H1 (cell line): ENCODE measurements at regions not wholly inside any gene's neighbourhood (a gene's known extent, or its start where the extent isn't known, plus 50 kb on each side); places are given as distances from the start of the nearest gene placed in this dataset.

Source experiments
- CTCF ChIA-PET: fragments of 300-600 bp; sonication (Branson Sonifier 250); formaldehyde crosslinking; loops from one replicate; lab custom pipeline; 2021; ENCODE audit not compliant: partially characterized antibody; lab: Charles Lee
- POLR2A ChIA-PET: fragments of 300-600 bp; sonication (Branson Sonifier 250); formaldehyde crosslinking; loops from one replicate; lab custom pipeline; 2021; ENCODE audit warnings: inconsistent platforms; ENCODE audit not compliant: partially characterized antibody; lab: Charles Lee
- DNase-seq, 2 experiments: peaks; one replicate each; pipeline versions ENCODE4 v3.0.0 to v3.0.0-alpha.2; 2010 to 2022; ENCODE audit warnings: low spot score in 2 of 2, low read depth in 1 of 2, mixed read lengths in 1 of 2
- FAIRE-seq: peaks from 2 replicates; lab custom pipeline; 2011; peaks lifted over from hg19 to GRCh38; lab: Jason Lieb, UNC
- H2AFZ ChIP-seq: 2 replicates; pipeline ENCODE4 v1.8.1; 2012; ENCODE audit warnings: low read length, inconsistent platforms
- H2AK5ac ChIP-seq: 2 replicates; pipeline ENCODE4 v1.6.1; 2013; ENCODE audit warnings: low read depth, low read length
- H2BK120ac ChIP-seq: replicated peaks from 2 replicates; pipeline ENCODE3; 2013; ENCODE audit warnings: low read depth, low read length, inconsistent platforms
- H2BK12ac ChIP-seq: 2 replicates; pipeline ENCODE4 v1.6.1; 2013; ENCODE audit warnings: low read depth, low read length
- H2BK15ac ChIP-seq: 2 replicates; pipeline ENCODE4 v1.6.1; 2013; ENCODE audit warnings: low read length
- H2BK20ac ChIP-seq: 2 replicates; pipeline ENCODE4 v1.6.1; 2013; ENCODE audit warnings: low read length
- H2BK5ac ChIP-seq: 2 replicates; pipeline ENCODE4 v1.6.1; 2013; ENCODE audit warnings: low read depth, low read length
- H3K14ac ChIP-seq: 2 replicates; pipeline ENCODE4 v1.6.1; 2013; ENCODE audit warnings: inconsistent platforms; ENCODE audit not compliant: insufficient read length
- H3K18ac ChIP-seq: 2 replicates; pipeline ENCODE4 v1.6.1; 2013; ENCODE audit warnings: low read length; ENCODE audit errors: extremely low read depth
- H3K23ac ChIP-seq: 2 replicates; pipeline ENCODE4 v1.6.1; 2013; ENCODE audit warnings: inconsistent platforms; ENCODE audit not compliant: insufficient read length
- H3K23me2 ChIP-seq: 2 replicates; pipeline ENCODE4 v1.6.1; 2013; ENCODE audit warnings: low read depth, low read length
- H3K27ac ChIP-seq: 2 replicates; pipeline ENCODE4 v1.6.1; 2011; ENCODE audit warnings: low read depth, low read length, inconsistent platforms
- H3K27me3 ChIP-seq, 4 experiments: replicated peaks in 1 of 4; 1 replicate in 1 of 4; 2 replicates in 3 of 4; pipeline versions ENCODE4 v1.6.1 to v1.8.1; 2011 to 2013; ENCODE audit warnings: low read length in 3 of 4, mild to moderate bottlenecking in 3 of 4, inconsistent platforms in 2 of 4, mixed read lengths in 2 of 4, moderate library complexity in 1 of 4; ENCODE audit not compliant: control insufficient read depth in 3 of 4, insufficient read depth in 3 of 4; ENCODE audit errors: extremely low read depth in 1 of 4
- H3K36me3 ChIP-seq, 4 experiments: 2 replicates each; pipeline versions ENCODE4 v1.6.1 to v1.8.1; 2011 to 2013; ENCODE audit warnings: mild to moderate bottlenecking in 4 of 4, low read length in 3 of 4, moderate library complexity in 2 of 4, control low read depth in 1 of 4, inconsistent platforms in 1 of 4; ENCODE audit not compliant: insufficient read depth in 4 of 4, control insufficient read depth in 2 of 4
- H3K4ac ChIP-seq: replicated peaks from 2 replicates; pipeline ENCODE3; 2013; ENCODE audit warnings: low read length, low read depth, mixed read lengths, inconsistent platforms; ENCODE audit not compliant: insufficient read length
- H3K4me1 ChIP-seq, 4 experiments: replicated peaks in 1 of 4; 1 replicate in 1 of 4; 2 replicates in 3 of 4; pipeline versions ENCODE4 v1.6.1 to v1.8.1; 2011 to 2013; ENCODE audit warnings: low read length in 3 of 4, inconsistent platforms in 2 of 4, mixed read lengths in 1 of 4; ENCODE audit not compliant: insufficient read depth in 4 of 4, control insufficient read depth in 3 of 4
- H3K4me2 ChIP-seq, 2 experiments: 2 replicates each; pipeline versions ENCODE4 v1.6.1 to v1.8.1; 2011 to 2013; ENCODE audit warnings: low read depth in 2 of 2, low read length in 2 of 2, control low read depth in 1 of 2, inconsistent platforms in 1 of 2, mild to moderate bottlenecking in 1 of 2; ENCODE audit not compliant: insufficient read depth in 1 of 2
- H3K4me3 ChIP-seq, 4 experiments: fragments of 200-600, 300-600 bp in 1 of 4; sonication (generic), shearing (Covaris generic), sonication (Bioruptor Twin) in 1 of 4; 2 replicates each; pipeline versions ENCODE4 v1.5.1 to v1.8.1; 2011 to 2016; ENCODE audit warnings: low read length in 4 of 4, low read depth in 3 of 4, control low read depth in 2 of 4, inconsistent platforms in 2 of 4, mild to moderate bottlenecking in 2 of 4, mixed read lengths in 1 of 4, moderate library complexity in 1 of 4; ENCODE audit not compliant: insufficient read depth in 2 of 4; ENCODE audit errors: extremely low read depth in 1 of 4
- H3K56ac ChIP-seq: replicated peaks from 2 replicates; pipeline ENCODE3; 2013; ENCODE audit warnings: low read depth, mild to moderate bottlenecking, mixed read lengths, low read length, inconsistent platforms; ENCODE audit not compliant: insufficient read length
- H3K79me1 ChIP-seq: 2 replicates; pipeline ENCODE4 v1.6.1; 2013; ENCODE audit warnings: low read depth, low read length, control low read depth
- H3K79me2 ChIP-seq, 2 experiments: 2 replicates each; pipeline versions ENCODE4 v1.6.1 to v1.8.1; 2012 to 2013; ENCODE audit warnings: low read length in 2 of 2, mild to moderate bottlenecking in 2 of 2, inconsistent platforms in 1 of 2; ENCODE audit not compliant: insufficient read depth in 2 of 2, control insufficient read depth in 1 of 2
- H3K9ac ChIP-seq, 4 experiments: replicated peaks in 1 of 4; 1 replicate in 1 of 4; 2 replicates in 3 of 4; pipeline versions ENCODE4 v1.6.1 to v1.8.1; 2011 to 2013; ENCODE audit warnings: low read depth in 3 of 4, low read length in 3 of 4, control low read depth in 2 of 4, mild to moderate bottlenecking in 2 of 4, moderate library complexity in 2 of 4, inconsistent platforms in 1 of 4; ENCODE audit errors: extremely low read depth in 1 of 4
- H3K9me3 ChIP-seq, 2 experiments: 2 replicates each; pipeline versions ENCODE4 v1.6.1 to v1.8.1; 2012 to 2013; ENCODE audit warnings: mild to moderate bottlenecking in 2 of 2, moderate library complexity in 2 of 2, control low read depth in 1 of 2, inconsistent platforms in 1 of 2, low read depth in 1 of 2, low read length in 1 of 2, mixed read lengths in 1 of 2; ENCODE audit not compliant: insufficient read depth in 2 of 2
- H4K20me1 ChIP-seq, 2 experiments: replicated peaks in 1 of 2; 2 replicates each; pipeline versions ENCODE3 to v1.8.1; 2011 to 2013; ENCODE audit warnings: inconsistent platforms in 2 of 2, low read length in 2 of 2, mild to moderate bottlenecking in 1 of 2; ENCODE audit not compliant: insufficient read depth in 2 of 2, control insufficient read depth in 1 of 2
- H4K5ac ChIP-seq: 2 replicates; pipeline ENCODE4 v1.6.1; 2013; ENCODE audit warnings: low read length, low read depth, mixed read lengths, inconsistent platforms; ENCODE audit not compliant: insufficient read length
- H4K8ac ChIP-seq: 2 replicates; pipeline ENCODE4 v1.8.0; 2013; ENCODE audit warnings: mild to moderate bottlenecking, moderate library complexity, low read length, inconsistent platforms; ENCODE audit not compliant: insufficient read depth; ENCODE audit errors: extremely low read depth
- H4K91ac ChIP-seq: replicated peaks from 2 replicates; pipeline ENCODE3; 2013; ENCODE audit warnings: low read length, mixed read lengths, inconsistent platforms; ENCODE audit not compliant: insufficient read length
- BACH1 ChIP-seq: IDR thresholded peaks from 2 replicates; pipeline ENCODE4 v1.6.1; 2012; ENCODE audit warnings: low read length, improper control_type of control experiment
- EGR1 ChIP-seq: IDR thresholded peaks from 2 replicates; pipeline ENCODE4 v1.6.1; 2011; ENCODE audit warnings: low read depth, low read length, borderline replicate concordance
- GABPA ChIP-seq: IDR thresholded peaks from 2 replicates; pipeline ENCODE4 v1.6.1; 2011; ENCODE audit warnings: mild to moderate bottlenecking, low read length, moderate library complexity, borderline replicate concordance; ENCODE audit not compliant: insufficient read depth
- GTF2F1 ChIP-seq: IDR thresholded peaks from 2 replicates; pipeline ENCODE4 v1.6.1; 2012; ENCODE audit warnings: low read depth, low read length, improper control_type of control experiment, borderline replicate concordance
- HDAC2 ChIP-seq, 2 experiments: fragments of 300-600 bp in 1 of 2; sonication (generic) in 1 of 2; IDR thresholded peaks; 2 replicates each; pipeline ENCODE4 v1.6.1; 2011 to 2012; ENCODE audit warnings: low read depth in 2 of 2, low read length in 2 of 2, mild to moderate bottlenecking in 2 of 2, moderate library complexity in 2 of 2, borderline replicate concordance in 1 of 2, inconsistent platforms in 1 of 2
- JUND ChIP-seq: IDR thresholded peaks from 2 replicates; pipeline ENCODE4 v1.6.1; 2011; ENCODE audit warnings: mild to moderate bottlenecking, improper control_type of control experiment, low read length
- KDM4A ChIP-seq: IDR thresholded peaks from one replicate; pipeline ENCODE4 v1.7.1; 2012; ENCODE audit warnings: low read depth, mild to moderate bottlenecking, moderate library complexity, low read length, inconsistent platforms; ENCODE audit not compliant: severe bottlenecking
- POU5F1 ChIP-seq: IDR thresholded peaks from 2 replicates; pipeline ENCODE4 v1.6.1; 2011; ENCODE audit warnings: low read depth, mild to moderate bottlenecking, low read length, moderate library complexity
- SIX5 ChIP-seq: IDR thresholded peaks from 2 replicates; pipeline ENCODE4 v1.6.1; 2011; ENCODE audit warnings: mild to moderate bottlenecking, low read depth, low read length
- SP2 ChIP-seq: IDR thresholded peaks from 2 replicates; pipeline ENCODE4 v1.6.1; 2012; ENCODE audit warnings: mild to moderate bottlenecking, low read length, inconsistent platforms
- USF2 ChIP-seq: IDR thresholded peaks from 2 replicates; pipeline ENCODE4 v1.6.1; 2011; ENCODE audit warnings: low read length, improper control_type of control experiment
- ZNF274 ChIP-seq: IDR thresholded peaks from 2 replicates; pipeline ENCODE4 v1.7.0; 2012; ENCODE audit warnings: low read length, borderline replicate concordance; ENCODE audit errors: extremely low read depth
- WGBS, 2 experiments: shearing (Covaris generic) in 1 of 2; methylation state at CpG; one replicate each; pipeline versions ENCODE4 v1.1.6 to v1.1.7; 2013 to 2015; ENCODE audit warnings: low lambda C conversion rate in 2 of 2, mixed read lengths in 2 of 2, inconsistent platforms in 1 of 2, low coverage in 1 of 2, missing lambda C conversion rate in 1 of 2; ENCODE audit not compliant: insufficient replicate concordance in 2 of 2, insufficient coverage in 1 of 2, insufficient read length in 1 of 2; ENCODE audit errors: extremely low coverage in 1 of 2, missing lambda C conversion rate in 1 of 2; 5-methylcytosine and 5-hydroxymethylcytosine counted together

GRCh38 chr18:74013955-74014354, 133.7 kb downstream of the FBXO15 start:
- Histone ChIP-seq H3K4me2 (no peak overlapping the region), H3K27ac (no peak overlapping the region), H3K9ac (no peak overlapping the region), H2BK20ac (no peak overlapping the region), H4K5ac (no peak overlapping the region), H2AFZ (no peak overlapping the region), H2BK5ac (no peak overlapping the region), H3K18ac (no peak overlapping the region), H3K79me2 (no peaks in the 10 kb centered on the region), H3K23me2 (no peaks in the 10 kb centered on the region), H2BK15ac (no peak overlapping the region), H3K9me3 (no peaks in the 10 kb centered on the region), H2BK12ac (no peak overlapping the region), H2BK120ac (no peak overlapping the region), H2AK5ac (no peak overlapping the region), H3K4ac (no peak overlapping the region), H4K91ac (no peak overlapping the region), H3K36me3 (no peaks in the 10 kb centered on the region), H3K79me1 (no peaks in the 10 kb centered on the region), H3K14ac (no peak overlapping the region), H3K23ac (no peak overlapping the region), H3K56ac (no peak overlapping the region), H3K4me1 (no peaks in the 10 kb centered on the region; a peak in 1 of 7 replicates), H3K27me3 (no peaks in the 10 kb centered on the region), H4K8ac (no peak overlapping the region), H3K4me3 (no peak overlapping the region), H4K20me1 (no peaks in the 10 kb centered on the region)
- DNase-seq = no peak
- WGBS, 2 experiments = 88% methylated on average over 5 of the region's 5 CpGs; no CpG with 5 or more reads in 1 of the 2 experiments
- POLR2A ChIA-PET = no interaction called here
- FAIRE-seq = no peak
- no peak for TF ChIP-seq SIX5
- no peak for TF ChIP-seq SP2
- no peak for TF ChIP-seq GABPA
- TF ChIP-seq KDM4A = no peak
- no peak for TF ChIP-seq EGR1
- no peak for TF ChIP-seq ZNF274
- no peak for TF ChIP-seq JUND
- no peak for TF ChIP-seq USF2
- no peak for TF ChIP-seq POU5F1
- no peak for TF ChIP-seq BACH1
- no peak for TF ChIP-seq GTF2F1
- TF ChIP-seq HDAC2 (IDR thresholded peaks at IDR 0.05; ENCODE audit: borderline replicate concordance in 1 of 2, low read depth in 2 of 2, low read length in 2 of 2) = no peak
- CTCF ChIA-PET = no interaction called here
